ENCODE measurements at regions not wholly inside any gene's neighbourhood (a gene's known extent, or its start where the extent isn't known, plus 50 kb on each side); places are given as distances from the start of the nearest gene placed in this dataset.

DNA sequence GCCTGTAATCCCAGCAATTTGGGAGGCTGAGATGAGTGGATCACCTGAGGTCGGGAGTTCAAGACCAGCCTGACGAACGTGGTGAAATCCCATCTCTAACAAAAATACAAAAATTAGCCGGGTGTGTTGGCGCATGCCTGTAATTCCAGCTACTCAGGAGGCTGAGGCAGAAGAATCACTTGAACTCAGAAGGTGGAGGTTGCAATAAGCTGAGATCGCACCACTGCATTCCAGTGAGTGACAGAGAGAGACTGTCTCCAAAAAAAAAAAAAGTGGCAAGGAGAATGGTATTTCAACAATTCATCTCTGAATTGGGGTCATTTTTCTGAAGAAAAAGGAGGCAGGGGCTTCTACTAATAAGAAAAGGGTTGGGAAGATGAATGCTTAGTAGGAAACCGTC lies 111.5 kb upstream of the NHSL1 start:
- H3K36me3 Mint-ChIP-seq (ENCODE audit: low read depth) = no peaks in the 10 kb centered on the region
- no peaks in the 10 kb centered on the region for H3K4me1 Mint-ChIP-seq (ENCODE audit: low read depth)
- H3K27me3 Mint-ChIP-seq = peaks cover 5% of the 10 kb centered on the region
- no peak overlapping the region for H3K27ac Mint-ChIP-seq
- no peaks in the 10 kb centered on the region for H3K9me3 Mint-ChIP-seq
- no peak overlapping the region for H3K4me3 Mint-ChIP-seq

GRCh38 chr6:138614151-138614550 lies 114.9 kb upstream of the NHSL1 start:
- no peaks in the 10 kb centered on the region for H3K9me3 Mint-ChIP-seq
- H3K4me1 Mint-ChIP-seq (ENCODE audit: low read depth) = no peaks in the 10 kb centered on the region
- H3K27ac Mint-ChIP-seq = no peak overlapping the region
- H3K36me3 Mint-ChIP-seq (ENCODE audit: low read depth) = no peaks in the 10 kb centered on the region
- no peak overlapping the region for H3K4me3 Mint-ChIP-seq
- no peaks in the 10 kb centered on the region for H3K27me3 Mint-ChIP-seq

DNA sequence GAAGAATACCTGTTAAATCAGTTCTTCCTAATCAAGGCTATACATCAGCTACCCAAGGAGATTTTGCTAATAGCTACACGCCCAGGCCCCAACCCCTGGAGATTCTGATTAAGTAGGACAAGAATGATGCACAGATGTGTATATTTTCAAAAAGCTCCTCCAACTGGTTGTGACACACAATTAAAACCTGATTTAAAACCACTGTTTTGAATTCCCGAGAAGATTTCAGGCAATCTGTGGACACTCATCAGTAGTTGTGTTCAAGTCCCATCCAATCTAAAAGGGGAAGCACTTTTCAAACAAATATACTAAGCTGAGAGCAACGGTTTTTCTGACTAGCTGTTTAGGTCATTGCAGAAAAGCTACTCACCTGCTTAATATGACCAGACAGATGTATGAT lies 118.9 kb upstream of the NHSL1 start:
- Mint-ChIP-seq H3K4me3 (no peak overlapping the region), H3K36me3 (ENCODE audit: low read depth) (no peaks in the 10 kb centered on the region), H3K9me3 (no peaks in the 10 kb centered on the region), H3K27ac (no peak overlapping the region), H3K27me3 (no peaks in the 10 kb centered on the region), H3K4me1 (ENCODE audit: low read depth) (no peaks in the 10 kb centered on the region)

DNA sequence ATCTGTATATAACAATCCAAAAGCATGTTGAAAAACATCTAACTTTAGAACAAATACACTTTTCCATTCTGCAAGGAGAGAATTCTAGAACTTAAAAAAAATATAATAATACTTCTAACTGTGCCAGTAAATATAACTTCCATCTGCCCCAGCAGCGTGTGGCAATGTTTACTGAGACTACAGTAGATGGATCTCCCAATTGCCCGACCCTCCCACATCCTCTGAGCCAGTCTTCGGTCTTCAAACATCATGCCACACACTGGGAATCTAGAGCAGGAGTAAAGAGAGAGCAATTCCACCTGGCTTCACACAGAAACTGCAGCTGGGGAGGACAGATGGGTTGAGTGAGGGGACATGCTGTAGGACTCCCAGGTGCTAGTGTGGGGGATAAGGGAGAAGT lies 121.3 kb upstream of the NHSL1 start:
- Mint-ChIP-seq H3K4me3 (no peak overlapping the region), H3K9me3 (no peaks in the 10 kb centered on the region), H3K27ac (no peak overlapping the region), H3K36me3 (ENCODE audit: low read depth) (no peaks in the 10 kb centered on the region), H3K27me3 (no peaks in the 10 kb centered on the region), H3K4me1 (ENCODE audit: low read depth) (no peaks in the 10 kb centered on the region)

GRCh38 chr6:138622967-138623366 lies 123.7 kb upstream of the NHSL1 start:
- Mint-ChIP-seq H3K27ac (no peak overlapping the region), H3K9me3 (no peaks in the 10 kb centered on the region), H3K27me3 (no peaks in the 10 kb centered on the region), H3K4me1 (ENCODE audit: low read depth) (no peaks in the 10 kb centered on the region), H3K4me3 (no peak overlapping the region), H3K36me3 (ENCODE audit: low read depth) (no peaks in the 10 kb centered on the region)

DNA sequence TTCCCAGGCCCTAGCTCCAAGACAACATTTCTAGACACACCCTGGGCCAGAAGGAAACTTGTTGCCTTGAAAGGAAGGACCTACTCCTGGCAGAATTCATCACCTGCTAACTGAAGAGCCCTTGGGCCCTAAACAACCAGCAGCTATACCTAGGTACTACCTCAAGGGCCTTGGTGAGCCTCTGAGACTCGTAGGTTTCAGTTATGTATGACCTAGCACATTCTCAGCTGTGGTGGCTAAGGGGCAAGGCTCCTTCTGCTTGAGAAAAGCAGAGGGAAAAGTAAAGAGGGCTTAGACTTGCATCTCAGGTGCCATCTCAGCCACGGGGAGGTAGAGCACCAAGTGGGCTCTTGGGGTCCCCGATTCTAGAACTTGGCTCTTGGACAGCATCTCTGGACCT lies 132.3 kb upstream of the NHSL1 start:
- peaks cover 7% of the 10 kb centered on the region for H3K27me3 Mint-ChIP-seq
- H3K4me3 Mint-ChIP-seq = no peak overlapping the region
- no peak overlapping the region for H3K27ac Mint-ChIP-seq
- H3K4me1 Mint-ChIP-seq (ENCODE audit: low read depth) = no peaks in the 10 kb centered on the region
- no peaks in the 10 kb centered on the region for H3K36me3 Mint-ChIP-seq (ENCODE audit: low read depth)
- no peaks in the 10 kb centered on the region for H3K9me3 Mint-ChIP-seq

DNA sequence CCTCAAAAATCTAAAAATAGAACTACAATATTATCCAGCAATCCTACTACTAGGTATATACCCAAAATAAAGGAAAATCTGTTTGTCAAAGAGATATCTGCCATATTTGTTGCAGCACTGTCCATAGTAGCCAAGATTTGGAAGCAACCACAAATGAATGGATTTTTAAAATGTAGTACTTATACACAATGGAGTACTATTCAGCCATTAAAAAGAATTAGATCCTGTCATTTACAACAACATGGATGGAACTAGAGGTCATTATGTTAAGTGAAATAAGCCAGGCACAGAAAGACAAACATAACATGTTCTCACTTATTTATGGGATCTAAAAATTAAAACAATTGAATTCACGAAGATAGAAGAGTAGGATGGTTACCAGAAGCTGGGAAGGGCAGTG lies 135.7 kb upstream of the CCDC28A start:
- Mint-ChIP-seq H3K4me1 (ENCODE audit: low read depth) (no peaks in the 10 kb centered on the region), H3K9me3 (no peaks in the 10 kb centered on the region), H3K27ac (no peak overlapping the region), H3K27me3 (peaks cover 4% of the 10 kb centered on the region), H3K36me3 (ENCODE audit: low read depth) (no peaks in the 10 kb centered on the region), H3K4me3 (no peak overlapping the region)

- no peak overlapping the region for H3K27ac Mint-ChIP-seq
- H3K27me3 Mint-ChIP-seq = no peaks in the 10 kb centered on the region
These were observed 135.0 kb upstream of the CCDC28A start for GRCh38 chr6:138638604-138639003.

GRCh38 chr6:138640028-138640427 lies 133.5 kb upstream of the CCDC28A start:
- H3K27me3 Mint-ChIP-seq = no peaks in the 10 kb centered on the region
- no peak overlapping the region for H3K4me3 Mint-ChIP-seq
- H3K9me3 Mint-ChIP-seq = no peaks in the 10 kb centered on the region
- H3K27ac Mint-ChIP-seq = no peak overlapping the region
- H3K36me3 Mint-ChIP-seq (ENCODE audit: low read depth) = no peaks in the 10 kb centered on the region
- H3K4me1 Mint-ChIP-seq (ENCODE audit: low read depth) = no peaks in the 10 kb centered on the region

More at GRCh38 chr6:138638604-138639003, 135.0 kb upstream of the CCDC28A start:
- Mint-ChIP-seq H3K9me3 (no peaks in the 10 kb centered on the region), H3K4me1 (ENCODE audit: low read depth) (no peaks in the 10 kb centered on the region), H3K36me3 (ENCODE audit: low read depth) (no peaks in the 10 kb centered on the region), H3K4me3 (no peak overlapping the region)

DNA sequence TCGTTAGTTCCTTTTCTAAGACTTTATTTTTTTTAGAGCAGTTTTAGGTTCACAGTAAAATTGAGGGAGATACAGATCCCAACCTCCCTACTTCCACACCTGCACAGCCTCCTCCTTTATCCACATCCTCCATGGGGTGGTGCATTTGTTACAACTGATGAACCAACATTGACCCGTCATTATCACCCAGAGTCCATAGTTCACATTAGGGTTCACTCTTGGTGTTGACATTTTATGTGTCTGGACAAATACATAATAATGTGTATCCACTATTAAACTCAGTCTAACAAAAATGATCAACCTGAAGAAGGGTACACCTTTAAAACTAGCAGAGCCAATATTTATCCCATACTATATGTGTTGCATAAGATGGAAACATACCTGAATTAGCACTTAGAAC lies 130.4 kb upstream of the CCDC28A start:
- Mint-ChIP-seq H3K27ac (no peak overlapping the region), H3K4me3 (no peak overlapping the region), H3K9me3 (no peaks in the 10 kb centered on the region), H3K36me3 (ENCODE audit: low read depth) (no peaks in the 10 kb centered on the region), H3K27me3 (no peaks in the 10 kb centered on the region), H3K4me1 (ENCODE audit: low read depth) (no peaks in the 10 kb centered on the region)

GRCh38 chr6:138645976-138646640 lies 127.5 kb upstream of the CCDC28A start:
- Mint-ChIP-seq H3K27ac (no peak overlapping the region), H3K27me3 (peaks cover 4% of the 10 kb centered on the region), H3K9me3 (no peaks in the 10 kb centered on the region), H3K36me3 (ENCODE audit: low read depth) (no peaks in the 10 kb centered on the region), H3K4me1 (ENCODE audit: low read depth) (no peaks in the 10 kb centered on the region), H3K4me3 (no peak overlapping the region)

DNA sequence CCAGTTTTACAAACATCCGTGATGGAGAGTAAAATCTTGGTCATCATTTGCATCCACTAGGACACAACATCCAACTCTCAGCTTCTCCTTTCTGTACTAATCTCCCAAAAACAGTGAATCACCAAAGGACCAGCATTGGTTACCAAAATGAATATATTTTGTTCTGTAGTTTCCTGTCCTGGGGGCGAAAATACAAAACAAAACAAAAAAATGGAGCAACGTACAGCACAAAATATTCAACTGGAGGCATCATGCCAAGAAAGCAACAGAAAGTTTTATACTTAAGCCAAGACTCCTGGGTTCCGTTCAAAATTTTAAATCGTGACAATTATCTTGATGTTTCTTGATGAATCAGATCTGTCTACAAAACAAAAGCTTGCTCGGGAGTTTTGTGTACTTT lies 126.6 kb upstream of the CCDC28A start:
- Mint-ChIP-seq H3K4me1 (ENCODE audit: low read depth) (no peaks in the 10 kb centered on the region), H3K36me3 (ENCODE audit: low read depth) (no peaks in the 10 kb centered on the region), H3K9me3 (no peaks in the 10 kb centered on the region), H3K27me3 (peaks cover 4% of the 10 kb centered on the region), H3K4me3 (no peak overlapping the region), H3K27ac (no peak overlapping the region)

DNA sequence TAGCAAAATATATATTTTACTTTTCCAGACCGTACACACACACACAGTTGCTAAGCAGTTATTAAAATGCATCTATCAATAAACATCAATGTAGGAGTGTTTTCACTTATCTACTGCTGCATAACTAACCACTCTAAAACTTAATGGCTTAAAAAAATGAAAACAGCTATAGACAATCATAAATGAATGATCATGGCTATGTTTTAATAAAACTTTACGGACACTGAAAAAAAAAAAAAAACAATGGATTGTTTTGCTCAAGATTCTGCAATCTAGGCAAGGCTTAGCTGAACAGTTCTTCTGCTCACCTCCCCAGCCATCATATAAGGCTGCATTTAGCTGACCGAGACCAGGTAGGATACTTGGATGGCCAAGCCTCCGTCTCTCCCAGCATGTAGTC lies 125.4 kb upstream of the CCDC28A start:
- H3K27me3 Mint-ChIP-seq = peaks cover 4% of the 10 kb centered on the region
- no peak overlapping the region for H3K4me3 Mint-ChIP-seq
- H3K4me1 Mint-ChIP-seq (ENCODE audit: low read depth) = no peaks in the 10 kb centered on the region
- H3K9me3 Mint-ChIP-seq = no peaks in the 10 kb centered on the region
- no peak overlapping the region for H3K27ac Mint-ChIP-seq
- H3K36me3 Mint-ChIP-seq (ENCODE audit: low read depth) = no peaks in the 10 kb centered on the region

DNA sequence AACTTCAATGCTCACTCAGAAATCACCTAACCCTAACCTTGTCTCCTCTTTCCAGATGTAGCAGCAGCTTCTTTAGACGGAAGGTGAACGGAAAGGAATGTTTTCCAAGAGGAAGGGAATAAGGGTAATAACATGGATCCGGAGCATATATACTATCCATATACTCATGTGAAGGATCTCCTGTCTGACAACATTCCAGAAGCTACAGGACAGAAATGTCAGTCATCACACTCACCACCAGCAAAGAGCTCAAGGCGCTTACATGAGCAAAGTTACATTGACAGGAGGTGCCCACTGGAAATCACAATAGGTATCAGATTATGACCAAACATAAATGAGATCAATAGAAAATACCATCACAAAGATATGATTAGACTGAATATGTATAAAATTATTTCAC lies 122.1 kb upstream of the CCDC28A start:
- H3K36me3 Mint-ChIP-seq (ENCODE audit: low read depth) = no peaks in the 10 kb centered on the region
- peaks cover 21% of the 10 kb centered on the region for H3K27me3 Mint-ChIP-seq
- H3K9me3 Mint-ChIP-seq = no peaks in the 10 kb centered on the region
- peaks cover 22% of the 10 kb centered on the region for H3K4me1 Mint-ChIP-seq (ENCODE audit: low read depth)
- H3K27ac Mint-ChIP-seq = no peak overlapping the region
- H3K4me3 Mint-ChIP-seq = no peak overlapping the region

- Mint-ChIP-seq H3K27me3 (peaks cover 30% of the 10 kb centered on the region), H3K27ac (no peak overlapping the region), H3K36me3 (ENCODE audit: low read depth) (no peaks in the 10 kb centered on the region), H3K9me3 (no peaks in the 10 kb centered on the region), H3K4me3 (no peak overlapping the region), H3K4me1 (ENCODE audit: low read depth) (peaks cover 22% of the 10 kb centered on the region)
These were observed 120.7 kb upstream of the CCDC28A start for GRCh38 chr6:138652824-138653223.

- Mint-ChIP-seq H3K27ac (no peak overlapping the region), H3K4me1 (ENCODE audit: low read depth) (peaks cover 22% of the 10 kb centered on the region), H3K27me3 (peaks cover 36% of the 10 kb centered on the region), H3K4me3 (no peak overlapping the region), H3K36me3 (ENCODE audit: low read depth) (no peaks in the 10 kb centered on the region), H3K9me3 (no peaks in the 10 kb centered on the region)
These were observed 120.1 kb upstream of the CCDC28A start for GRCh38 chr6:138653435-138653834.

Data from stimulated activated naive CD8-positive, alpha-beta T cell treated with anti-CD3 and anti-CD28 coated beads, Interleukin-15, Interleukin-2, amounts not matched to agents 100 ng/mL and 50 ng/mL, for 24 hours (primary cell).